C4-2B (cell line): ENCODE measurements at regions not wholly inside any gene's neighbourhood (a gene's known extent, or its start where the extent isn't known, plus 50 kb on each side); places are given as distances from the start of the nearest gene placed in this dataset.

Experiments used
- ZFX ChIP-seq: fragments of 450-650 bp; IDR thresholded peaks from 2 replicates; pipeline ENCODE4 v1.6.1; 2017
- TF ChIP-seq, protein P1 (sequence below): fragments of 450-650 bp; conservative IDR thresholded peaks from 2 replicates; pipeline ENCODE4 v1.5.1; 2017; ENCODE audit warnings: mild to moderate bottlenecking

- TF ChIP-seq, protein P1, sequence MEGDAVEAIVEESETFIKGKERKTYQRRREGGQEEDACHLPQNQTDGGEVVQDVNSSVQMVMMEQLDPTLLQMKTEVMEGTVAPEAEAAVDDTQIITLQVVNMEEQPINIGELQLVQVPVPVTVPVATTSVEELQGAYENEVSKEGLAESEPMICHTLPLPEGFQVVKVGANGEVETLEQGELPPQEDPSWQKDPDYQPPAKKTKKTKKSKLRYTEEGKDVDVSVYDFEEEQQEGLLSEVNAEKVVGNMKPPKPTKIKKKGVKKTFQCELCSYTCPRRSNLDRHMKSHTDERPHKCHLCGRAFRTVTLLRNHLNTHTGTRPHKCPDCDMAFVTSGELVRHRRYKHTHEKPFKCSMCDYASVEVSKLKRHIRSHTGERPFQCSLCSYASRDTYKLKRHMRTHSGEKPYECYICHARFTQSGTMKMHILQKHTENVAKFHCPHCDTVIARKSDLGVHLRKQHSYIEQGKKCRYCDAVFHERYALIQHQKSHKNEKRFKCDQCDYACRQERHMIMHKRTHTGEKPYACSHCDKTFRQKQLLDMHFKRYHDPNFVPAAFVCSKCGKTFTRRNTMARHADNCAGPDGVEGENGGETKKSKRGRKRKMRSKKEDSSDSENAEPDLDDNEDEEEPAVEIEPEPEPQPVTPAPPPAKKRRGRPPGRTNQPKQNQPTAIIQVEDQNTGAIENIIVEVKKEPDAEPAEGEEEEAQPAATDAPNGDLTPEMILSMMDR: no peak
- TF ChIP-seq ZFX: no peak
These were observed 154.1 kb downstream of the TRIM29 start for GRCh38 chr11:119983816-119984215.
